WTC11 (cell line): ENCODE measurements at regions not wholly inside any gene's neighbourhood (a gene's known extent, or its start where the extent isn't known, plus 50 kb on each side); places are given as distances from the start of the nearest gene placed in this dataset.

ENCODE experiments used
- CREB1 ChIP-seq: sonication (generic); formaldehyde crosslinking; IDR thresholded peaks from 2 replicates; pipeline ENCODE4 v1.8.0; 2023; ENCODE audit warnings: mild to moderate bottlenecking, missing genetic modification reagents
- CREM ChIP-seq: sonication (generic); formaldehyde crosslinking; IDR thresholded peaks from 2 replicates; pipeline ENCODE4 v1.8.1; 2022; ENCODE audit warnings: mild to moderate bottlenecking, missing genetic modification reagents, moderate library complexity
- FOXJ3 ChIP-seq: sonication (generic); formaldehyde crosslinking; IDR thresholded peaks from 2 replicates; pipeline ENCODE4 v1.9.0; 2021; ENCODE audit warnings: missing genetic modification reagents, mild to moderate bottlenecking, borderline replicate concordance
- GABPB1 ChIP-seq: sonication (generic); formaldehyde crosslinking; IDR thresholded peaks from 2 replicates; pipeline ENCODE4 v1.8.1; 2023; ENCODE audit warnings: mild to moderate bottlenecking, missing genetic modification reagents
- MXD4 ChIP-seq: fragments of 250-450 bp; sonication (Bioruptor Pico); IDR thresholded peaks from 2 replicates; pipeline ENCODE4 v1.8.0; 2021; ENCODE audit warnings: mild to moderate bottlenecking, moderate library complexity, borderline replicate concordance
- NFYB ChIP-seq: sonication (generic); formaldehyde crosslinking; conservative IDR thresholded peaks from 2 replicates; pipeline ENCODE4 v1.8.0; 2022; ENCODE audit warnings: low read depth, missing genetic modification reagents
- ZNF138 ChIP-seq: sonication (generic); formaldehyde crosslinking; conservative IDR thresholded peaks from 2 replicates; pipeline ENCODE4 v1.8.1; 2022; ENCODE audit warnings: mild to moderate bottlenecking, moderate library complexity, missing genetic modification reagents
- ZNF263 ChIP-seq: sonication (generic); formaldehyde crosslinking; IDR thresholded peaks from 2 replicates; pipeline ENCODE4 v1.8.1; 2022; ENCODE audit warnings: low read depth, mild to moderate bottlenecking, moderate library complexity, missing genetic modification reagents
- TF ChIP-seq, protein P1 (sequence below): fragments of 200-600 bp; IDR thresholded peaks from 2 replicates; pipeline ENCODE4 v1.8.0; 2022; ENCODE audit warnings: antibody characterized with exemption
- TF ChIP-seq, protein P2 (sequence below): sonication (generic); formaldehyde crosslinking; IDR thresholded peaks from 2 replicates; pipeline ENCODE4 v1.8.1; 2022; ENCODE audit warnings: low read depth, mild to moderate bottlenecking, moderate library complexity, missing genetic modification reagents, borderline replicate concordance
- TF ChIP-seq, protein P3 (sequence below): sonication (generic); formaldehyde crosslinking; IDR thresholded peaks from 2 replicates; pipeline ENCODE4 v1.8.1; 2023; ENCODE audit warnings: mild to moderate bottlenecking, missing genetic modification reagents, moderate library complexity
- TF ChIP-seq, protein P4 (sequence below): sonication (generic); formaldehyde crosslinking; IDR thresholded peaks from 2 replicates; pipeline ENCODE4 v1.8.0; 2022; ENCODE audit warnings: mild to moderate bottlenecking, missing genetic modification reagents
- TF ChIP-seq, protein P5 (sequence below): sonication (generic); formaldehyde crosslinking; IDR thresholded peaks from 2 replicates; pipeline ENCODE4 v1.8.1; 2023; ENCODE audit warnings: mild to moderate bottlenecking, moderate library complexity, missing genetic modification reagents

DNA sequence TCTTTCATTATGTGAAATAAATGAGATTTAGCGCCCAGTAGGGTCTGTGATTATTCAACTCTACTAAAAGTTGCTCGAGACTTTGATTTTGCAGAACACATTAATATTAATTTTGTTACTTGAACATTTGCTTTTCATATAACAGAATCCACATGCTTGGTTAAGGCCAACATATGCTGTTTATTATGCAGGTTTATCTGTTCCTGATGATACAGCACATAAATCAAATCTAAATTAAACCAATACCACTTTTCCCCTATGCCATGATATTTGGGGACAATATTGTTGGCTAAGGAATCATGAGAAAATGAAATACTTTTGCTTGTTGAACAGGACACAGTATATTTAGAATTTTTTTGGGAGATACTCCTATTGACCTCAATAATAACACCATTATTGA, 291.1 kb downstream of the USP25 start:
- TF ChIP-seq CREM (no peak), ZNF138 (CRISPR knock-in tag) (no peak), NFYB (CRISPR knock-in tag) (no peak), MXD4 (CRISPR knock-in tag) (no peak), GABPB1 (CRISPR knock-in tag) (no peak), FOXJ3 (CRISPR knock-in tag) (no peak), CREB1 (CRISPR knock-in tag) (no peak), ZNF263 (CRISPR knock-in tag) (no peak)
- TF ChIP-seq, protein P1, sequence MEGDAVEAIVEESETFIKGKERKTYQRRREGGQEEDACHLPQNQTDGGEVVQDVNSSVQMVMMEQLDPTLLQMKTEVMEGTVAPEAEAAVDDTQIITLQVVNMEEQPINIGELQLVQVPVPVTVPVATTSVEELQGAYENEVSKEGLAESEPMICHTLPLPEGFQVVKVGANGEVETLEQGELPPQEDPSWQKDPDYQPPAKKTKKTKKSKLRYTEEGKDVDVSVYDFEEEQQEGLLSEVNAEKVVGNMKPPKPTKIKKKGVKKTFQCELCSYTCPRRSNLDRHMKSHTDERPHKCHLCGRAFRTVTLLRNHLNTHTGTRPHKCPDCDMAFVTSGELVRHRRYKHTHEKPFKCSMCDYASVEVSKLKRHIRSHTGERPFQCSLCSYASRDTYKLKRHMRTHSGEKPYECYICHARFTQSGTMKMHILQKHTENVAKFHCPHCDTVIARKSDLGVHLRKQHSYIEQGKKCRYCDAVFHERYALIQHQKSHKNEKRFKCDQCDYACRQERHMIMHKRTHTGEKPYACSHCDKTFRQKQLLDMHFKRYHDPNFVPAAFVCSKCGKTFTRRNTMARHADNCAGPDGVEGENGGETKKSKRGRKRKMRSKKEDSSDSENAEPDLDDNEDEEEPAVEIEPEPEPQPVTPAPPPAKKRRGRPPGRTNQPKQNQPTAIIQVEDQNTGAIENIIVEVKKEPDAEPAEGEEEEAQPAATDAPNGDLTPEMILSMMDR: no peak
- TF ChIP-seq, protein P2, sequence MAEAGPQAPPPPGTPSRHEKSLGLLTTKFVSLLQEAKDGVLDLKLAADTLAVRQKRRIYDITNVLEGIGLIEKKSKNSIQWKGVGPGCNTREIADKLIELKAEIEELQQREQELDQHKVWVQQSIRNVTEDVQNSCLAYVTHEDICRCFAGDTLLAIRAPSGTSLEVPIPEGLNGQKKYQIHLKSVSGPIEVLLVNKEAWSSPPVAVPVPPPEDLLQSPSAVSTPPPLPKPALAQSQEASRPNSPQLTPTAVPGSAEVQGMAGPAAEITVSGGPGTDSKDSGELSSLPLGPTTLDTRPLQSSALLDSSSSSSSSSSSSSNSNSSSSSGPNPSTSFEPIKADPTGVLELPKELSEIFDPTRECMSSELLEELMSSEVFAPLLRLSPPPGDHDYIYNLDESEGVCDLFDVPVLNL (CRISPR knock-in tag): no peak
- TF ChIP-seq, protein P3, sequence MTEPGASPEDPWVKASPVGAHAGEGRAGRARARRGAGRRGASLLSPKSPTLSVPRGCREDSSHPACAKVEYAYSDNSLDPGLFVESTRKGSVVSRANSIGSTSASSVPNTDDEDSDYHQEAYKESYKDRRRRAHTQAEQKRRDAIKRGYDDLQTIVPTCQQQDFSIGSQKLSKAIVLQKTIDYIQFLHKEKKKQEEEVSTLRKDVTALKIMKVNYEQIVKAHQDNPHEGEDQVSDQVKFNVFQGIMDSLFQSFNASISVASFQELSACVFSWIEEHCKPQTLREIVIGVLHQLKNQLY (CRISPR knock-in tag): no peak
- TF ChIP-seq, protein P4, sequence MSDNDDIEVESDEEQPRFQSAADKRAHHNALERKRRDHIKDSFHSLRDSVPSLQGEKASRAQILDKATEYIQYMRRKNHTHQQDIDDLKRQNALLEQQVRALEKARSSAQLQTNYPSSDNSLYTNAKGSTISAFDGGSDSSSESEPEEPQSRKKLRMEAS: no peak
- TF ChIP-seq, protein P5, sequence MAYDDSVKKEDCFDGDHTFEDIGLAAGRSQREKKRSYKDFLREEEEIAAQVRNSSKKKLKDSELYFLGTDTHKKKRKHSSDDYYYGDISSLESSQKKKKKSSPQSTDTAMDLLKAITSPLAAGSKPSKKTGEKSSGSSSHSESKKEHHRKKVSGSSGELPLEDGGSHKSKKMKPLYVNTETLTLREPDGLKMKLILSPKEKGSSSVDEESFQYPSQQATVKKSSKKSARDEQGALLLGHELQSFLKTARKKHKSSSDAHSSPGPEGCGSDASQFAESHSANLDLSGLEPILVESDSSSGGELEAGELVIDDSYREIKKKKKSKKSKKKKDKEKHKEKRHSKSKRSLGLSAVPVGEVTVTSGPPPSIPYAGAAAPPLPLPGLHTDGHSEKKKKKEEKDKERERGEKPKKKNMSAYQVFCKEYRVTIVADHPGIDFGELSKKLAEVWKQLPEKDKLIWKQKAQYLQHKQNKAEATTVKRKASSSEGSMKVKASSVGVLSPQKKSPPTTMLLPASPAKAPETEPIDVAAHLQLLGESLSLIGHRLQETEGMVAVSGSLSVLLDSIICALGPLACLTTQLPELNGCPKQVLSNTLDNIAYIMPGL: no peak
